ENCODE measurements at regions not wholly inside any gene's neighbourhood (a gene's known extent, or its start where the extent isn't known, plus 50 kb on each side); places are given as distances from the start of the nearest gene placed in this dataset.

DNA sequence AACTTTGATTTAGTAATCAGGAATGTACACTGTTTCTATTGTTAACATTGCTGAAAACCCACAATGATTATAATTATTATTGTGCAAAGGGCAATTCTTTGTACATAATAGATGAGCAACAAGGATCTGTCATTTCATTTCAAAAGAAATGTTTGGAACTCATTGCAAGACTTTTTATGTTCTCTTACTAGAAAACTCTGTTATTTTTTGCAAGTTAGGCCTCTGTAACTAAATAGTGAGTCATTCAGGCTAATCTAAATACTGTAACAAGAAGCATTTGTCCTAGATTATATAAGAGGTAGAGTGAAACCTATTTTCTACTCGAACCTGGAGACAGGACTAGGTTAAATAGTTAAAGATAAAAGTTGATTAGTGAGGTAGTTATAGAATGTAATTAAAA is 93.2 kb upstream of the FAM47B start:
- TF ChIP-seq, protein P1, sequence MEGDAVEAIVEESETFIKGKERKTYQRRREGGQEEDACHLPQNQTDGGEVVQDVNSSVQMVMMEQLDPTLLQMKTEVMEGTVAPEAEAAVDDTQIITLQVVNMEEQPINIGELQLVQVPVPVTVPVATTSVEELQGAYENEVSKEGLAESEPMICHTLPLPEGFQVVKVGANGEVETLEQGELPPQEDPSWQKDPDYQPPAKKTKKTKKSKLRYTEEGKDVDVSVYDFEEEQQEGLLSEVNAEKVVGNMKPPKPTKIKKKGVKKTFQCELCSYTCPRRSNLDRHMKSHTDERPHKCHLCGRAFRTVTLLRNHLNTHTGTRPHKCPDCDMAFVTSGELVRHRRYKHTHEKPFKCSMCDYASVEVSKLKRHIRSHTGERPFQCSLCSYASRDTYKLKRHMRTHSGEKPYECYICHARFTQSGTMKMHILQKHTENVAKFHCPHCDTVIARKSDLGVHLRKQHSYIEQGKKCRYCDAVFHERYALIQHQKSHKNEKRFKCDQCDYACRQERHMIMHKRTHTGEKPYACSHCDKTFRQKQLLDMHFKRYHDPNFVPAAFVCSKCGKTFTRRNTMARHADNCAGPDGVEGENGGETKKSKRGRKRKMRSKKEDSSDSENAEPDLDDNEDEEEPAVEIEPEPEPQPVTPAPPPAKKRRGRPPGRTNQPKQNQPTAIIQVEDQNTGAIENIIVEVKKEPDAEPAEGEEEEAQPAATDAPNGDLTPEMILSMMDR (IDR thresholded peaks at IDR 0.05) = no peak
- no peak for TF ChIP-seq POLR2A (IDR thresholded peaks at IDR 0.05)
